HL-60 (cell line): ENCODE measurements at regions not wholly inside any gene's neighbourhood (a gene's known extent, or its start where the extent isn't known, plus 50 kb on each side); places are given as distances from the start of the nearest gene placed in this dataset.

Experiments used
- DNase-seq, 2 experiments: peaks; one replicate each; pipeline ENCODE4 v3.0.0-alpha.2; 2010 to 2020; ENCODE audit warnings: low read depth in 1 of 2, low spot score in 1 of 2
- H3K27ac ChIP-seq: fragments of 250-450 bp; sonication (Bioruptor Pico); replicated peaks from 2 replicates; pipeline ENCODE4 v1.5.1; 2020; ENCODE audit warnings: mild to moderate bottlenecking, moderate library complexity
- H3K27me3 ChIP-seq: fragments of 250-450 bp; sonication (Bioruptor Pico); 2 replicates; pipeline ENCODE4 v1.5.1; 2021; ENCODE audit warnings: mild to moderate bottlenecking, moderate library complexity; ENCODE audit not compliant: insufficient read depth, poor library complexity, severe bottlenecking
- H3K4me3 ChIP-seq: replicated peaks from 2 replicates; pipeline ENCODE4 v1.5.1; 2011; ENCODE audit warnings: mild to moderate bottlenecking, control low read depth, low read length; ENCODE audit not compliant: insufficient read depth
- CTCF ChIP-seq: IDR thresholded peaks from one replicate; pipeline ENCODE4 v1.5.1; 2011; ENCODE audit warnings: low read length, control low read depth, inconsistent platforms; ENCODE audit not compliant: insufficient read depth
- GABPA ChIP-seq: IDR thresholded peaks from 2 replicates; pipeline ENCODE4 v1.6.1; 2012; ENCODE audit warnings: low read depth
- POLR2AphosphoS5 ChIP-seq: IDR thresholded peaks from 2 replicates; pipeline ENCODE4 v1.6.1; 2012; ENCODE audit warnings: low read depth
- REST ChIP-seq: IDR thresholded peaks from 2 replicates; pipeline ENCODE4 v1.6.1; 2012; ENCODE audit warnings: low read depth; ENCODE audit not compliant: insufficient replicate concordance
- SPI1 ChIP-seq: IDR thresholded peaks from 2 replicates; pipeline ENCODE4 v1.6.1; 2012; ENCODE audit warnings: low read depth, mild to moderate bottlenecking, borderline replicate concordance

GRCh38 chr1:101526813-101527212 lies 290.0 kb downstream of the S1PR1 start:
- no peak for DNase-seq
- no peak overlapping the region for H3K4me3 ChIP-seq
- TF ChIP-seq GABPA (no peak), SPI1 (no peak), REST (no peak), POLR2AphosphoS5 (no peak), CTCF (no peak)
- no peaks in the 10 kb centered on the region for H3K27me3 ChIP-seq
- H3K27ac ChIP-seq: no peak overlapping the region

- no peak for TF ChIP-seq POLR2AphosphoS5
- Histone ChIP-seq H3K27ac (no peak overlapping the region), H3K4me3 (no peak overlapping the region), H3K27me3 (no peaks in the 10 kb centered on the region)
- no peak for DNase-seq
Measured at GRCh38 chr1:101532377-101532776, 295.6 kb downstream of the S1PR1 start.

GRCh38 chr1:101540161-101540560 lies 303.3 kb downstream of the S1PR1 start:
- TF ChIP-seq GABPA: no peak
- no peak for TF ChIP-seq CTCF
- no peak for TF ChIP-seq REST
- no peak for TF ChIP-seq POLR2AphosphoS5
- TF ChIP-seq SPI1: no peak
- Histone ChIP-seq H3K27me3 (no peaks in the 10 kb centered on the region), H3K4me3 (no peak overlapping the region), H3K27ac (no peak overlapping the region)
- DNase-seq: no peak

- H3K4me3 ChIP-seq: no peak overlapping the region
- DNase-seq: no peak
- H3K27ac ChIP-seq: no peak overlapping the region
- no peaks in the 10 kb centered on the region for H3K27me3 ChIP-seq
- no peak for TF ChIP-seq REST
- TF ChIP-seq POLR2AphosphoS5: no peak
- no peak for TF ChIP-seq GABPA
- no peak for TF ChIP-seq SPI1
- TF ChIP-seq CTCF: no peak
Measured at GRCh38 chr1:101546885-101547284, 310.1 kb downstream of the S1PR1 start.
